Spleen (tissue), 7 donors: ENCODE measurements at regions not wholly inside any gene's neighbourhood (a gene's known extent, or its start where the extent isn't known, plus 50 kb on each side); places are given as distances from the start of the nearest gene placed in this dataset.

Source experiments
- CTCF ChIP-seq, 11 experiments: fragments of 200-600 bp in 7 of 11; fragments of 450-650 bp in 4 of 11; sonication (generic) in 4 of 11; IDR thresholded peaks in 8 of 11; conservative IDR thresholded peaks in 3 of 11; 1 replicate in 7 of 11; 2 replicates in 4 of 11; pipeline versions ENCODE4 v1.4.0 to v1.8.0; 2016 to 2021; ENCODE audit warnings: antibody characterized with exemption in 11 of 11, inconsistent platforms in 4 of 11, mild to moderate bottlenecking in 1 of 11
- POLR2AphosphoS5 ChIP-seq, 3 donors: sonication (generic); formaldehyde crosslinking; IDR thresholded peaks; one replicate each; pipeline ENCODE4 v1.5.1; 2017; ENCODE audit warnings: antibody characterized with exemption in 3 of 3
- donor health status: DM: no; HTN: no; CAD: no; lungs with moderate emphysema.
- donor health status: DM: no; HTN: no; CAD: no.
- donor health status: DM: no; HTN: no; CAD: no.

GRCh38 chr13:107043021-107043956 lies 475.4 kb upstream of the ARGLU1 start:
- no peak for TF ChIP-seq CTCF (IDR thresholded peaks at IDR 0.05 in 8 of 11, conservative IDR thresholded peaks at IDR 0.05 in 3 of 11)
- no peak for TF ChIP-seq POLR2AphosphoS5 (IDR thresholded peaks at IDR 0.05)
